GM18868 (cell line): ENCODE measurements at regions not wholly inside any gene's neighbourhood (a gene's known extent, or its start where the extent isn't known, plus 50 kb on each side); places are given as distances from the start of the nearest gene placed in this dataset.
A peak's percentile ranks its signal among the peaks of the same experiment; 100 is the strongest.

Source experiments
- ATAC-seq: cut with Tn5 transposase; IDR thresholded peaks from one replicate; pipeline ENCODE4 v1.9.1; 2021; ENCODE audit warnings: mild to moderate bottlenecking, moderate library complexity; ENCODE audit not compliant: unreplicated experiment

DNA sequence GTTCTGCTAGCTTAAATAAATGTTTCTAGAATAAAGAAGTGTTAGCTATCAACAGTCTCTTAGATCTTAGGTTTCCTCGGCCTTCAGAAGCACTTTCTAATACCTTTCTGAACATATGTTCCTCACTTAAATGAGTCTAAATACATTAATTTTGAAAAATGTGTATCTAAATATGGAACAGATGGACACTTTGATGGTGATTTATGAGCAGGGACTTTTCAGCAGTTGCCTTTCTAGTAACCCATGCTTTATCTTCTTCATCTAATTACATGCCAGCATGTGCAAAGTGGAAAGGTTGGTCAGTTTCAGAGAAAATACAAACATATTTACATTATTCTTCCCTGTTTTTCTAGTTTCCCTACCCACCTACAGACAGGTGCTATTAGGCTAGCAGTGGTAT, 797.0 kb upstream of the CHAC2 start:
- ATAC-seq, result no peak

DNA sequence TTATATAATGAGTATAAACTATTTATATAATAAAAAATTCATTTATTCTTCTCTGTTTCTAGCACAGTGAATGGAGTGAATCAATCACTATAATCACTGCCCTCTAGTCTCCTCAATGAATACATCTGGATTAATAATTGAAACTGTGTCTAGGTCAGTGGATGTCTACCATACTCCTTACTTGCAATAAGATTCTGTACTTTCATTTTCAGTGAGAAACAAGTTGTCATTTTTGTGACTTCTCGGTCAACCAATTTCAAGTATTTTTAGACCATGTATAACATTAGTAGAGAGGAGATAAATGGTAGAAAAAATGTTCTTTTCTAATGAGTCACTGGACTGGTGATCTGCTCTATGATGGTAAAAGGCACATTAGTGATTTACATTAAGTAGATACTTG, 799.6 kb upstream of the CHAC2 start:
- ATAC-seq, result no peak

DNA sequence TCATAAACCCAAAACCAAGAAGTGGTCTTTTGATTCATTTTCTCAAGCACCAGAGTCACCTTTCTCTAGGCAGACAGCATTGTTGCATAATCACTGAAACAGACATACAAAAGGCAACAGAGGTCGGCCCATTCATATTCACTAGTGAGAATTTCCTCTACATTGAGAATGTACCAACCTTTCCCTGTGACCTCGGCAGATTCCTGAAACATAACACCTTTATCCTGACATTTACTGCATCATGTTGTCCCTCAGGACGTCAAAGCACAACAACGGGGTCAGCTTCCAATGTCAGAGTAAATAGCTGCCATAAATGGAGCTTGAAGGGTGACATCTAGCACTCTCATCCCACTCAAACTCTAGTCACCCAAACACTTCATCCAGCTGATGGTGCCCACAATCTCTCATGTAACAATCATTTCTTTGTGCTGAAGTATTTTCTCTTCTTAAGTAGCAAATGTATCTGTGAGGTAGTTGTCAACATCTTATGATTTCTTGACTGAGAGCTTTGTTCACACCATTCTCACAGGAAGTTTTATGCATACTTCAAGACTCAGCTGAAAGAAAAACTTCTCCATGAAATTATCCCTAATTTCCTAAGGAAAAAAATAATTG, 802.6 kb upstream of the CHAC2 start:
- no peak for ATAC-seq

DNA sequence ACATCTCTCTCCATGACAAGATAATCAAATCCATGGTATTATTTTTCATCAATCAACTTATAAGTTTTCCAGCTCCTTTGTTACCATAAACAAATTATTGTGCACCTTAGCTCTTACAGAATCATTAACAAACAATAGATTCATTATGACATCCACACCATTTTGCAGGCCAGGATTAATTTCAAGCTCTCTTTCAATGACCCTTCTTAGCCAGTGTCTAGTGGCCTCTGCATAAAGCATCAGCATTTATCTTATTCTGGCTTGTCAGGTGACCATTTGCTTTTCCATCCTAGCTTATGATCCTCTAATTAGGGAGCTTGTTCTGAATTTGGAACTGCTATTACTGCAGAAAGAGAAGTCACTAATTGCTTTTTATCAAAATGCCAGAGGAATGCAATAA, 806.2 kb upstream of the CHAC2 start:
- ATAC-seq, result no peak

DNA sequence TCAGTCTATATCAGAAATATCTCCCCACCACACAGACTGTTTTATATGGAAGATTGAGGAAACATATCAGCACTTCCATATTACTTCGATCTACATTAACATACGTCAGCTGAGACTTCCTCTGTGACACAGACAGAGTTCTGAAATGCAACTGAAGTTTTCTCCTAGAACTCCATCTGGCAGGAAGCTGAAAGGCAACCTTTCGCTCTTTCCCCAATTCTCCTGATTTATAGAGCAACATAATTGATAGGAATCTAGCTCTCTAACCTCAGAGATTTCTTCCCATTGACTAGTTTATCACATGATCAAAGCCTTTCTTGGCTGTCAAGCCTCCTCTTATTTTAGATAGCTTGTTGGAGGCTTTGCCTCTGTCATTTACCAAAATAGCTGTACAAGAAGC, 806.7 kb upstream of the CHAC2 start:
- ATAC-seq, result no peak

DNA sequence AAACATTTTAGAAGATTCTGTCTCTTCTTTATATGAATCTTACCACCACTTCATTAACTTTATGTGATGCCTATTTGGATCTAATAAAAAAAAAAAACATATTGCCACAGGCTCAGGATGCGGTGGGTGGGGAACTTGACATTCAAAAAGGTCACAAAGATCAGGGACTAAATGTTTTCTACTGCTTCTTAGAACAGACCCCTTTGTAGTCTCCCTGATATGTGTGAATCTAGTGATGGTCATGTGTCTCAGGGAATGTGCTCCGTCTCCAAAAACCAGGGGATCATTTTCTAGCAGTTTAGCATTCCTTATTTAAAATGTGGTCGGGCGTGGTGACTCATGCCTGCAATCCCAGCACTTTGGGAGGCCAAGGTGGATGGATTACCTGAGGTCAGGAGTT, 807.8 kb upstream of the CHAC2 start:
- ATAC-seq, result no peak

DNA sequence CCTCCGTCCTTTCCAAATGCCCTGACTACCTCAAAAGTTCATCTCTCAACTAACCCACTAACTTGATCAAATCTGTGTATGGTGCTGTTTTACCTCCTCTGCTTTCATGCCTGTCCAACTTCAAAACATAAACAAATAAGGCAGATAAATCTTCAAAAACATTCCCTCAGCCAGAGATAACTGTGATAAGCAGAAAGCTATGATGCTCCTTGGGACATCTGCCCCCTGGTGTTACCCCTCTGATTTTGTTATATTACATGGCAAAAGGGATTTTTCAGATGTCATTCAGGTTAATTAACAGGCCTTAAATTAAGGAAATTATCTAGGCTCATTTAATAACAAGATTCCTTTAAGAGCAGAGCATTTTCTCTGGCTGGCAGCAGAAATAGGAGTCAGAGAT, 810.8 kb upstream of the CHAC2 start:
- ATAC-seq, result no peak

DNA sequence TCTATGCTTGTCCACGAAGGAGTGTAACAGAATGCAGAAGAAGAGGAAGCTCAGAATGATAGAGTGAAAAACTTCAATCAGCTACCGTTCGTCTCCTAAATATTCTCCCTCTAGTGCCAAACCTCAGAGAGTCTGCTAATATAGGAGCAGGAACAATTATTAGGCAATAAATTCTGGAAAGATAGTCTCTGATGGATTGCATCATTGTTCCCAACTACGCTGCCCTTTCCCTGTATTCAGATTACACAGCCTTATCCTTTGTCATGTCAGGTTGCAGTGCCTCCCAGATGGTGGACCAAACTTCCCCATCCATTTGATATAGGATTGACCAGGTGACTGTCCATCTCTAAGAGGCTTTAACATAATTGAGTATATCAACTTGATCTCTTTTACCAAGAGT, 811.5 kb upstream of the CHAC2 start:
- no peak for ATAC-seq

DNA sequence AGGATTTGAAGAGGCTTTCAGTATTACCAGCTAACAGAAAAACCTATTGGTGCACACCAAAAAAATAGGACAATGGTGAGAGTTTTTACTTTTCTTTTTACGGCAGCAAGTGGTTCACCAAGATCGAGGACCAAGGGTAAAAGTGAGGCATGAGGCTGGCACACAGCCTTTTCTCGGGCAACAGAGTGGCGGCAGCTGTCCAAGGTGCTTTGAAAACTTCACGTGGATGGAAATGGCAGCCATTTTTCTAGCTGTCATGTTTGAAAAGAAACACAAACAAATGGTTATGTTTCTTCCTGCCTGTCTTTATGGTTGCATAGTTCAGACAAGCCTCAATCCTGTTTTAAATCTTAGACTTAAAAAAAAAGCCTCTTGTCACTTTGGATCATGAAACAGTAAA, 812.5 kb upstream of the CHAC2 start:
- no peak for ATAC-seq

DNA sequence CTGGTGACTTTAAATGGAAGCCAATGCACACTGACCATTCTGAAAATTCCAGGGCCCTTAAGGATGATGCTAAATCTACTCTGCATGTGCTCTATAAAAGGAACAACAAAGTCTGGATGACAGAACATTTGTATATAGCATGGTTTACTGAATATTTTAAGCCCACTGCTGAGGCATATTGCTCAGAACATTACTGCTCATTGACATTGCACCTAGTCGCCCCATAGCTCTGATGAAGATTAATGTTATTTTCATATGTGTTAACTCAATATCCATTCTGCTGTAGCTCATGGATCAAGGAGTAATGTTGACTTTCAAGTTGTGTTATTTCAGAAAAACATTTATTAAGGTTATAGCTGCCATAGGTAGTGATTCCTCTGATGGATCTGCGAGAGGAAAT, 827.5 kb upstream of the CHAC2 start:
- ATAC-seq, result no peak

DNA sequence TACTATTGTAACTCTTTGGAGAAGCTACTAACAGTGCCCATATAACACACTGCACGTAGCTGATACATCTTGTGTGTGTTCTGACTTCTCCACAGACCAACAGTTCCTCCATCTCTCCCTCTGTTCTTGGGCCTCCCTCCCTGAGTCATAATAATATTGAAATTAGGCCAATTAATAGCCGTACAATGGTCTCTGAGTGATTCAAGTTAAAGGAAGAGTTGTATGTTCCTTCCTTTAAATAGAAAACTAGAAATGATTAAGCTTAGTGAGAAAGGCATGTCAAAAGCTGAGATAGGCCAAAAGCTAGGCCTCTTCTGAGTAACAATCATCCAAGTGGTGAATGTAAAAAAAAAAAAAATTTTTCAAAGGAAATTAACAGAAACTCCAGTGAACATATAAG, 828.4 kb upstream of the CHAC2 start:
- no peak for ATAC-seq

DNA sequence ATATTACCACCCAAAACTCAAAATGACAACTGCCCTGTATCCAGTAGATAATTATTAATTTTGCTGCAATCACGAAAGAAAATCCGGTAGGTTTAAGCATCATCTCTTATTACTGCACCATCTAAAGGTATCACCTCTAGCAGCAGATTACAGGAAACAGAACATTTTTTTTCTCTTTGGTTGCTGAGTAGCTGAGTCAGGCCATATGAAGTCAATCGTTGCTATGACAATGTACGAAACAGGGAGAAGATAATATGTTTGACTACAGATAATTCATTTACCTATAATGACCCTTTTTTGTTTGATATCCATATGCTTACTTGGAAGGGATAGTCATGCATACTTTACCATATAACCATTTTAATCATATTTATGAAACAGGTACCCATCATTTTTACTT, 831.6 kb upstream of the CHAC2 start:
- no peak for ATAC-seq

DNA sequence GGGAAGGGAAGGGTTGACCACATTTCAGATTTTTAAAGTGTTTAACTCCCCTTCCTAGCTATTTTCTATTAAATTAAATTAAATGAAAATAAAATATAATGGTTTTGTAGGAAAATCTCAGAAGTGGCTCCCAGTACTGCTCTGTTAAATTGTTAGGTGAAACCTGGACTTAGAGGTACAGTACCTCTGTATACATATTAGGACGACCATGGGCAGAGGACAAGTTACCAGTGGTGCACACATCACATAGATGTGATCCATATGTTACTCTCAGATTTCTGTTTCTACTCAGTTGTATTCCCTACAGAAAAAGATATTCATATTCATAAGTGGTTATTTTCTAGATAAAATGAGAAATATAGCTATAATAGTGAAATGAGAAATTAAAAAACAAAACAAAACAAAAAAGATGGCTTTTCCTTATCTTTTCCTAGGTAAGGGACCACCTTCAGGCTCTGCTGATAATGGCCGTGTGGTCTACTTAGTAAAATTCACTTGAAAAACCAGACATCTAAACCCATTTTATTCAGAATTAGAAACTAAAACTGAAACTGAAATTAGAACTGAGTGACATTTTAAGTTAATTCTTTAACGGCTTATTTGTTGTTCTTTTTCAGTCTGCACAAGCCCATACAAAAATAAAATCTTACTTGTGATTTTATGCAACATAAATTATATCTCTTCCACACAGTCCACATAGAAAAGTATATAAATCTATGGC, 832.5 kb upstream of the CHAC2 start:
- no peak for ATAC-seq

DNA sequence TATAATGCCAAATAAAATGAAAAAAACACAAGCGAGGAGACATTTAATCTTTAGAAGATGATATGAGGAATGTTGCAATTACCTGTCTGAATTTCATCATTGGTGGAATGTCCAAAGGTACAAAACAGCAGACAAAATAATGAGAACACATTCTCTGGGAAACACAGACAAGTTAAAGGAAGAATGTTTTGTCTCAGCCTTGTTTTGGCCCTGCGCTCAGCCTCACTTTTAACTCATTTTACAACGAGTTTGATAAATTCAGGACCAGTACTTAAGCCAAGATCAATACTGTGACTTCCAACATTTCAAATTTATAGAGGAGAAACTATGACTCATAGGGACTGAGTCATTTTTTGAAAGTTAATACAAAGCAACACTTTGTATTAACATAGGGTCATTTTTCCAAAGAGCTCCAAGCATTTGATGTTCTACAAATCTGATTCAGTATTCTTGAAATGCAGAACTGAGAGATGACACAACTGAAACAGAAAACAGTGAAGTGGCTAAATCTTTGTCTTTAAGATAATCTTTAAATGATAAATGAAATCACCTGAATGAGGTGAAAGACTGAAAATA, 833.2 kb upstream of the CHAC2 start:
- ATAC-seq, result peak; percentile 59

DNA sequence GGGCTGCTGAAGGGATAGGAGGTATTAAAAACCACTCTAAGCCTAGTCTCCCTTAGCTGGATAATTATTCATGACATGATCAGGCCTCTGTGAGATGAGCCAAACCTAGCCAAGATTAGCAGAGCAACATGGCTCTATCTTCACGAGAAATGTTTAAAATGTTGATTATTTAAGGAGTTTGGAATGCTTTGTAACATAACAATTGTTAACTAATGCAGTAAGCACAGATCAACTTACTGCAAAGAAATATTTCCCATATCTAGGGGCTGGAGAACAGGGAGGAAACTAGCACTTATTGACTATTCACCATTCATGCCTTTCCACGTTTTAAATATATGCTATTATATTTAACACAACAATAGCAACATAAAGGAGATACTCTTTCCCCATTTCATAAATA, 833.7 kb upstream of the CHAC2 start:
- no peak for ATAC-seq

DNA sequence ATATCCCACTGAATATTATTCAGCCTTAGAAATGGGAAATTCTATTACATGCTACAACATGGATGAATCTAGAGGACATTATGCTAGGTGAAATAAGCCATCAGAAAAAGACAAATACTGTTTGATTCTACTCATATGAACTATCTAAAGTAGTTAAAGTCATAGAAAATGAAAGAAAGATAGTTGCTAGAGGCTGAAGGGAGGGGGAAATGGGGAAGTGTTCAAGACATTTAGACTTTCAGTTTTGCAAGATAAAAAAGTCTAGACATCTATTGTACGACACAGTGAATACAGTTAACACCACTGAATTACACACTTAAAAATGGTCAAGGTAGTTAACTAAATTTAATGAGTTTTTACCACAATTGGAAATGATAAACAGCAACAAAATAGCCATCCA, 835.9 kb upstream of the CHAC2 start:
- peak; percentile 46 for ATAC-seq

DNA sequence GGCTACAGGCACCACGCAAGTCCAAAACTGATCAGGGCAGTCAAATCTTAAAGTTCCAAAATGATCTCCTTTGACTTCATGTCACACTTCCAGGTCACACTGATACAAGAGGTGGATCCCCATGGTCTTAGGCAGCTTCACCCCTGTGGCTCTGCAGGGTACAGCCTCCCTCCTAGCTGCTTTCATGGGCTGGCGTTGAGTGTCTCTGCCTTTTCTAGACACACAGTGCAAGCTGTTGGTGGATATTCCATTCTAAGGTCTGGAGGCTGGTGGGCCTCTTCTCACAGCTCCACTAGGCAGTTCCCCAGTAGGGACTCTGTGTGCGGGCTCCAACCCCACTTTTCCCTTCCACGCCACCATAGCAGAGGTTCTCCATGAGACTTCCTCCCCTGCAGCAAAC, 838.2 kb upstream of the CHAC2 start:
- ATAC-seq, result no peak

DNA sequence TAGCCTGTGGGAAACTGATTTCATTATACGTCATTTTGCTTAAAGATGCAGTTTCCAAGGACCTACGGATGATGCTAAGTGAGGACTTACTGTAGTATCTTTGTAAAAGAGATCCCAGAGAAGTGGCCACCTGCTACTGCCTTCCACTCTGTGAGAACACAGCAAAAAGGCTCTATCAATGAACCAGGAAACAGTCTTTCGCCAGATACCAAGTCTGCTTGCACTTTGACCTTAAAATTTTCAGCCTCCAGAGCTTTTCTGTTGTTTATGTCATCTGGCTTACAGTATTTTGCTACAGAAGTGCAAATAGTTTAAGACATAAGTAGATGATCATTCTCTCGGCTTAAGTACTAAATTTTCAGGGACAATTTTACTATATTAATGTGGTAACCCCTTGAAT, 847.9 kb upstream of the CHAC2 start:
- ATAC-seq, result no peak

DNA sequence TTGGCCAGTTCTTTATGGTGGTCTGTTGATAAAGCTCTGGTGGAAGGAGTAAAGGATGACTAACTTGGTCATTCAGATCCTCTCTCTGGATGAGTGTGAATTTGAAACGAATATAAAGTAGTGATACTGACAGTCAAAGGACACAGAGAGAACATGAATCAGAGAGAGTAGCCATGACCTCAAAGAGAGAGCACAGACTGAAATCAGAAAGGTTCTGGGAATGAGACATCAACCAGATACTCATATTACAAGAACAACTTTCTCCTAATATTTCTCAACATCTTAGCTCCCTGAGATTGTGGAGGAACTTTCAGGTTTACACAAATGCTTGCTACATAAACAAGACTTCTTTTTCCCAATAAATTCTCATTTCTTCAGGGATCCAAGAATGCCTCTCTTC, 849.1 kb upstream of the CHAC2 start:
- ATAC-seq, result no peak

DNA sequence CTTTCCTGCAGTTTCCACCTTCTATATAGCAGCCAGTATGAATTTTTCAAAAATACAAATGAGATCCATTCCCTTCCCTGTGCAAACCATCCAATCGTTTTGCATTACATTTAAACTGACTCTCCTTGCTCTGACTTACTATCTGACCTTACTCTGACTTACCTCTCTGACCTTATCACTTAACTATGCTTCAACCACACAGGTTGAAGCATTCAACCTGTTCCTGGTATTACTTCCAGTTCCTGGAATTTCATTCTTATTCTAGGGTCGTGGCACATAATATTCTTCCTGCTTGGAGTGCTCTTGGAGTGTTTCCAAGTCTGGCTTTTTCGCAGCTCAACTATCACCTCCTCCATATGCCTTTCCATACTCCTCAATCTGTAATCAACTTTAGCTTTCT, 850.6 kb upstream of the CHAC2 start:
- ATAC-seq, result no peak

DNA sequence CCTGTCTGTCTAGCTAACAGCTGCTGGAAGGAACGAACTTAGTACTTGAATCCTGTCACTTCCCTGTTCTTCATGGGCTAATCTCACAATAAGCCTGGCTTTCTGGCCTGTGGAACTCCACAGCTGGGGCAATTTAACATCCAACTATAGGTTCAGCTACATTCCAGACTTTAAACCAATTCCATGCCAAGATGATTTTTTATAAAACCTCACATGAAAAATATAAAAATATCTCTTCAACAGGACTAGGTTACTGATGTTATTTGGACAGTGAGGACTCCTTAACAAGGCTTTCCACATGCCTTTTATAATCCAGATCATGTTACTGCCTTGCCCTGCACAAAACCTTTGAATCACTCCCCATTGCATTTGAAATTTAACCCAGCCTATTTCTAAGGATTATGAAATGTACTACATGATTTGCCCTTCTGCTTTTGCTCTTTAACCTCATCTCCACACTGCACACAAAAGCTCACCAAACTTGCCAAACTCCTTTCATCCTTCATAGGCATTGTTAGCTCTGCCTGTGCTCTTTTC, 863.2 kb upstream of the CHAC2 start:
- ATAC-seq, result no peak

DNA sequence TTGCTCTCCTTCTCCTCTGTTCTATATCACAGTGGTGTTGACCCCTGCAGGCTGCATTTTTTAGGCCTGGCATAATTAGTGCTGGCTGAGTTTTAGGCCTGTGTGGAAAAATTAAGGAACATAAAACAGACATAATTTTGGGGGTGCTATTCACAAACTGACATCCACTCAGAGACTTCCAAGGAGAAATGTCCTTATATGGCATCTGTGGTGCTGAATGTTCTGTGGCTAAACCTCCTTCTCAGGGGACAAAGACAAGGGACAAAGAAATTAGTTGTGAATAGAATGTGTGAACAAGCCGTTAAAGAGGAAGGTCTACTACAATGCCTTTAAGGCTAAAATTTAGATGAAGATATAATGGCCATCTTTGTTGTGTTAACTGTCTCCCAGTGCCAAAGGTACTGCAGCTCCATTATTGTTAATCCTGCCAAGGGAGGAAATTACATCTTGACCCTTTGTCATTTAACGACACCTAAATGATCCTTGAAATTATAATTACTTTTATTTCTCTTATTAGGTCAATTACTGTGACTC, 870.0 kb upstream of the CHAC2 start:
- no peak for ATAC-seq
